SK-N-SH (cell line): ENCODE measurements at regions not wholly inside any gene's neighbourhood (a gene's known extent, or its start where the extent isn't known, plus 50 kb on each side); places are given as distances from the start of the nearest gene placed in this dataset.

Experiments used
- EP300 ChIP-seq, 2 experiments: IDR thresholded peaks; 2 replicates each; pipeline versions ENCODE4 v1.4.0 to v1.6.1; 2012; ENCODE audit warnings: borderline replicate concordance in 1 of 2, low read depth in 1 of 2, low read length in 1 of 2
- NFIC ChIP-seq: IDR thresholded peaks from 2 replicates; pipeline ENCODE4 v1.4.0; 2012; ENCODE audit warnings: borderline replicate concordance
- POLR2AphosphoS5 ChIP-seq: IDR thresholded peaks from 2 replicates; pipeline ENCODE4 v1.6.1; 2012; ENCODE audit warnings: low read depth, low read length
- RAD21 ChIP-seq: IDR thresholded peaks from 2 replicates; pipeline ENCODE4 v1.6.1; 2012; ENCODE audit warnings: mild to moderate bottlenecking, low read length
- RCOR1 ChIP-seq: fragments of 150-350 bp; IDR thresholded peaks from 2 replicates; pipeline ENCODE4 v1.6.1; 2017; ENCODE audit warnings: antibody characterized with exemption, low read length
- SIN3A ChIP-seq: IDR thresholded peaks from 2 replicates; pipeline ENCODE4 v1.6.1; 2012; ENCODE audit warnings: low read depth, mild to moderate bottlenecking, low read length, moderate library complexity, borderline replicate concordance
- TAF1 ChIP-seq: IDR thresholded peaks from 2 replicates; pipeline ENCODE4 v1.6.1; 2012; ENCODE audit warnings: low read depth, mild to moderate bottlenecking, low read length, moderate library complexity, borderline replicate concordance
- TF ChIP-seq, protein P1 (sequence below): fragments of 200-600 bp; sonication (generic); IDR thresholded peaks from 2 replicates; pipeline ENCODE4 v1.6.1; 2017; ENCODE audit warnings: antibody characterized with exemption, mild to moderate bottlenecking, moderate library complexity
- TF ChIP-seq, protein P2 (sequence below): IDR thresholded peaks from 2 replicates; pipeline ENCODE4 v1.6.1; 2012; ENCODE audit warnings: mild to moderate bottlenecking, low read depth, low read length, moderate library complexity
- TF ChIP-seq, protein P3 (sequence below): IDR thresholded peaks from 2 replicates; pipeline ENCODE4 v1.4.0; 2012; ENCODE audit warnings: low read depth, borderline replicate concordance
- TF ChIP-seq, protein P4 (sequence below): IDR thresholded peaks from 2 replicates; pipeline ENCODE4 v1.4.0; 2012; ENCODE audit warnings: low read depth
- TF ChIP-seq, protein P5 (sequence below): fragments of 150-350 bp; IDR thresholded peaks from 2 replicates; pipeline ENCODE4 v1.6.1; 2016; ENCODE audit warnings: mild to moderate bottlenecking, low read depth, low read length

DNA sequence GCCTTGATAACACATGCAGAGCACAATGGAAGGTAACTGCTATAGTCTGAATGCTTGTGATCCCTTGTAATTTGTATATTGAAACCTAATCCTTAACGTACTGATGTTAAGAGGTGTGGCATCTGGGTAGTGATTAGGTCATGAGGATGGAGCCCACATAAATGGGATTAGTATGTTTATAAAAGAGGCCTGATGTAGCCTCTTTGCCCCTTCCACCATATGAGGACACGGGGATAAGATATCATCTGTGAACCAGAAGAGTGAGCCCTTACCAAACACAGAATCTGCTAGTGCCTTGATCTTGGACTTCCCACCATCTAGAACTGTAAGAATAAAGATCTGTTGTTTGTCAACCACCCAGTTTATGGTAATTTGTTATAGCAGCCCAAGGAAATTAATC lies 1074.2 kb upstream of the INTU start:
- TF ChIP-seq TAF1 (no peak), RCOR1 (no peak), RAD21 (no peak), EP300 (IDR thresholded peaks at IDR 0.05; ENCODE audit: borderline replicate concordance in 1 of 2, low read depth in 1 of 2, low read length in 1 of 2) (no peak), SIN3A (no peak), POLR2AphosphoS5 (no peak), NFIC (no peak)
- TF ChIP-seq, protein P1, sequence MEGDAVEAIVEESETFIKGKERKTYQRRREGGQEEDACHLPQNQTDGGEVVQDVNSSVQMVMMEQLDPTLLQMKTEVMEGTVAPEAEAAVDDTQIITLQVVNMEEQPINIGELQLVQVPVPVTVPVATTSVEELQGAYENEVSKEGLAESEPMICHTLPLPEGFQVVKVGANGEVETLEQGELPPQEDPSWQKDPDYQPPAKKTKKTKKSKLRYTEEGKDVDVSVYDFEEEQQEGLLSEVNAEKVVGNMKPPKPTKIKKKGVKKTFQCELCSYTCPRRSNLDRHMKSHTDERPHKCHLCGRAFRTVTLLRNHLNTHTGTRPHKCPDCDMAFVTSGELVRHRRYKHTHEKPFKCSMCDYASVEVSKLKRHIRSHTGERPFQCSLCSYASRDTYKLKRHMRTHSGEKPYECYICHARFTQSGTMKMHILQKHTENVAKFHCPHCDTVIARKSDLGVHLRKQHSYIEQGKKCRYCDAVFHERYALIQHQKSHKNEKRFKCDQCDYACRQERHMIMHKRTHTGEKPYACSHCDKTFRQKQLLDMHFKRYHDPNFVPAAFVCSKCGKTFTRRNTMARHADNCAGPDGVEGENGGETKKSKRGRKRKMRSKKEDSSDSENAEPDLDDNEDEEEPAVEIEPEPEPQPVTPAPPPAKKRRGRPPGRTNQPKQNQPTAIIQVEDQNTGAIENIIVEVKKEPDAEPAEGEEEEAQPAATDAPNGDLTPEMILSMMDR, result no peak
- TF ChIP-seq, protein P2, sequence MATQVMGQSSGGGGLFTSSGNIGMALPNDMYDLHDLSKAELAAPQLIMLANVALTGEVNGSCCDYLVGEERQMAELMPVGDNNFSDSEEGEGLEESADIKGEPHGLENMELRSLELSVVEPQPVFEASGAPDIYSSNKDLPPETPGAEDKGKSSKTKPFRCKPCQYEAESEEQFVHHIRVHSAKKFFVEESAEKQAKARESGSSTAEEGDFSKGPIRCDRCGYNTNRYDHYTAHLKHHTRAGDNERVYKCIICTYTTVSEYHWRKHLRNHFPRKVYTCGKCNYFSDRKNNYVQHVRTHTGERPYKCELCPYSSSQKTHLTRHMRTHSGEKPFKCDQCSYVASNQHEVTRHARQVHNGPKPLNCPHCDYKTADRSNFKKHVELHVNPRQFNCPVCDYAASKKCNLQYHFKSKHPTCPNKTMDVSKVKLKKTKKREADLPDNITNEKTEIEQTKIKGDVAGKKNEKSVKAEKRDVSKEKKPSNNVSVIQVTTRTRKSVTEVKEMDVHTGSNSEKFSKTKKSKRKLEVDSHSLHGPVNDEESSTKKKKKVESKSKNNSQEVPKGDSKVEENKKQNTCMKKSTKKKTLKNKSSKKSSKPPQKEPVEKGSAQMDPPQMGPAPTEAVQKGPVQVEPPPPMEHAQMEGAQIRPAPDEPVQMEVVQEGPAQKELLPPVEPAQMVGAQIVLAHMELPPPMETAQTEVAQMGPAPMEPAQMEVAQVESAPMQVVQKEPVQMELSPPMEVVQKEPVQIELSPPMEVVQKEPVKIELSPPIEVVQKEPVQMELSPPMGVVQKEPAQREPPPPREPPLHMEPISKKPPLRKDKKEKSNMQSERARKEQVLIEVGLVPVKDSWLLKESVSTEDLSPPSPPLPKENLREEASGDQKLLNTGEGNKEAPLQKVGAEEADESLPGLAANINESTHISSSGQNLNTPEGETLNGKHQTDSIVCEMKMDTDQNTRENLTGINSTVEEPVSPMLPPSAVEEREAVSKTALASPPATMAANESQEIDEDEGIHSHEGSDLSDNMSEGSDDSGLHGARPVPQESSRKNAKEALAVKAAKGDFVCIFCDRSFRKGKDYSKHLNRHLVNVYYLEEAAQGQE, result no peak
- TF ChIP-seq, protein P3, sequence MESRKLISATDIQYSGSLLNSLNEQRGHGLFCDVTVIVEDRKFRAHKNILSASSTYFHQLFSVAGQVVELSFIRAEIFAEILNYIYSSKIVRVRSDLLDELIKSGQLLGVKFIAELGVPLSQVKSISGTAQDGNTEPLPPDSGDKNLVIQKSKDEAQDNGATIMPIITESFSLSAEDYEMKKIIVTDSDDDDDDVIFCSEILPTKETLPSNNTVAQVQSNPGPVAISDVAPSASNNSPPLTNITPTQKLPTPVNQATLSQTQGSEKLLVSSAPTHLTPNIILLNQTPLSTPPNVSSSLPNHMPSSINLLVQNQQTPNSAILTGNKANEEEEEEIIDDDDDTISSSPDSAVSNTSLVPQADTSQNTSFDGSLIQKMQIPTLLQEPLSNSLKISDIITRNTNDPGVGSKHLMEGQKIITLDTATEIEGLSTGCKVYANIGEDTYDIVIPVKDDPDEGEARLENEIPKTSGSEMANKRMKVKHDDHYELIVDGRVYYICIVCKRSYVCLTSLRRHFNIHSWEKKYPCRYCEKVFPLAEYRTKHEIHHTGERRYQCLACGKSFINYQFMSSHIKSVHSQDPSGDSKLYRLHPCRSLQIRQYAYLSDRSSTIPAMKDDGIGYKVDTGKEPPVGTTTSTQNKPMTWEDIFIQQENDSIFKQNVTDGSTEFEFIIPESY, result no peak
- TF ChIP-seq, protein P4, sequence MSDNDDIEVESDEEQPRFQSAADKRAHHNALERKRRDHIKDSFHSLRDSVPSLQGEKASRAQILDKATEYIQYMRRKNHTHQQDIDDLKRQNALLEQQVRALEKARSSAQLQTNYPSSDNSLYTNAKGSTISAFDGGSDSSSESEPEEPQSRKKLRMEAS, result no peak
- TF ChIP-seq, protein P5, sequence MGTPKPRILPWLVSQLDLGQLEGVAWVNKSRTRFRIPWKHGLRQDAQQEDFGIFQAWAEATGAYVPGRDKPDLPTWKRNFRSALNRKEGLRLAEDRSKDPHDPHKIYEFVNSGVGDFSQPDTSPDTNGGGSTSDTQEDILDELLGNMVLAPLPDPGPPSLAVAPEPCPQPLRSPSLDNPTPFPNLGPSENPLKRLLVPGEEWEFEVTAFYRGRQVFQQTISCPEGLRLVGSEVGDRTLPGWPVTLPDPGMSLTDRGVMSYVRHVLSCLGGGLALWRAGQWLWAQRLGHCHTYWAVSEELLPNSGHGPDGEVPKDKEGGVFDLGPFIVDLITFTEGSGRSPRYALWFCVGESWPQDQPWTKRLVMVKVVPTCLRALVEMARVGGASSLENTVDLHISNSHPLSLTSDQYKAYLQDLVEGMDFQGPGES, result no peak
